Activated naive CD4-positive, alpha-beta T cell treated with anti-CD3 and anti-CD28 coated beads, Interleukin-2, amount 10 ng/mL, durations not matched to agents 7 days and 5 days (primary cell): ENCODE measurements at regions not wholly inside any gene's neighbourhood (a gene's known extent, or its start where the extent isn't known, plus 50 kb on each side); places are given as distances from the start of the nearest gene placed in this dataset.

Experiments used
- CTCF ChIA-PET: fragments of 350-600 bp; sonication (Branson Sonifier 250); formaldehyde crosslinking; loops from one replicate; lab custom pipeline; 2021; ENCODE audit warnings: antibody characterized with exemption; lab: Charles Lee
- DNase-seq: peaks from one replicate; pipeline ENCODE4 v3.0.0-alpha.2; 2020
- H3K27ac Mint-ChIP-seq: one replicate; pipeline ENCODE4 v1.8.0; 2021; ENCODE audit warnings: mild to moderate bottlenecking, moderate library complexity, mixed read lengths
- H3K27me3 Mint-ChIP-seq: one replicate; pipeline ENCODE4 v1.8.0; 2021; ENCODE audit warnings: mild to moderate bottlenecking, mixed read lengths
- H3K36me3 Mint-ChIP-seq: one replicate; pipeline ENCODE4 v1.8.0; 2021; ENCODE audit warnings: mixed read lengths
- H3K4me1 Mint-ChIP-seq: one replicate; pipeline ENCODE4 v1.8.0; 2021; ENCODE audit warnings: mixed read lengths
- H3K4me3 Mint-ChIP-seq: one replicate; pipeline ENCODE4 v1.8.0; 2021; ENCODE audit warnings: mild to moderate bottlenecking, moderate library complexity, mixed read lengths
- H3K9me3 Mint-ChIP-seq: one replicate; pipeline ENCODE4 v1.8.0; 2021; ENCODE audit warnings: mixed read lengths

DNA sequence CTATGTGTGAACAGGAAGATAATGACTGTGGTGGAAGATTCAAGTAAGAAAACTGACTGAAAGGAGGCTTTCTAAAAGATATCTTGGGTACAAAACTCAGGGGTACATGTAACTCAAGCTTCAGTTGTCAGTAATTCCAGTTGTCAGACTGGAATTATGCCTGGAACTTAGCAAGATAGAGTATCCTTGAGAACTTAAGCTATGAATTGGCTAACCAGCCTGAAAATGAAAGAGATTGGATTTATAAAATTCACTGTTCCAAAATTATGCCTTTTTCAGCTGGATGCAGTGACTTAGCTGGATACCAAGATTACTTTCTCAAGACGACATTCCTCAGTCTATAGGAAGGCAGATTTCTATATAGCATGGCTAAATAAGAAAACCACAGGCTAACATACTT is 221.9 kb upstream of the ZBTB20 start:
- no peaks in the 10 kb centered on the region for H3K36me3 Mint-ChIP-seq
- CTCF ChIA-PET, result no interaction called here
- no peaks in the 10 kb centered on the region for H3K4me1 Mint-ChIP-seq
- DNase-seq, result no peak
- H3K27me3 Mint-ChIP-seq, result no peaks in the 10 kb centered on the region
- H3K9me3 Mint-ChIP-seq, result peaks cover 4% of the 10 kb centered on the region
- H3K4me3 Mint-ChIP-seq, result no peak overlapping the region
- H3K27ac Mint-ChIP-seq, result no peak overlapping the region

DNA sequence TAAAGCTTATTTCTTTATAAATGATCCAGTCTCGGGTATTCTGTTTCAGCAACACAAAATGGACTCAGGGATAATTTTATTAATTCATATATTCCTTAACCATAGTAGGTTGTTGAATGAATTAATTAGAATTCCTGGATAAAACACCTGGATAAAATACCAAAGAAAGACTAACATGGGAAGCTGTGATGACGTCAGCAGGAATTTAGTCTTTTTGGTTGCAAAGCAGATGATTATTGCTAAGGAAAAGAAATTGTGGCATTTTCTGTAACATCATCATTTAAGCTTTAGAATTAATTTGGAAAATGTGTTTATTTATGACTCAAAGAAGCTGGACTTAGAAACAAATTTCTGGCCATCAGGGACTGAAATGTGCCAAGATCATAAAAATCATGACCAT is 228.3 kb upstream of the ZBTB20 start:
- no peak for DNase-seq
- Mint-ChIP-seq H3K36me3 (no peaks in the 10 kb centered on the region), H3K27ac (no peak overlapping the region), H3K9me3 (no peaks in the 10 kb centered on the region), H3K27me3 (no peaks in the 10 kb centered on the region), H3K4me1 (no peaks in the 10 kb centered on the region), H3K4me3 (no peak overlapping the region)
- CTCF ChIA-PET, result no interaction called here

DNA sequence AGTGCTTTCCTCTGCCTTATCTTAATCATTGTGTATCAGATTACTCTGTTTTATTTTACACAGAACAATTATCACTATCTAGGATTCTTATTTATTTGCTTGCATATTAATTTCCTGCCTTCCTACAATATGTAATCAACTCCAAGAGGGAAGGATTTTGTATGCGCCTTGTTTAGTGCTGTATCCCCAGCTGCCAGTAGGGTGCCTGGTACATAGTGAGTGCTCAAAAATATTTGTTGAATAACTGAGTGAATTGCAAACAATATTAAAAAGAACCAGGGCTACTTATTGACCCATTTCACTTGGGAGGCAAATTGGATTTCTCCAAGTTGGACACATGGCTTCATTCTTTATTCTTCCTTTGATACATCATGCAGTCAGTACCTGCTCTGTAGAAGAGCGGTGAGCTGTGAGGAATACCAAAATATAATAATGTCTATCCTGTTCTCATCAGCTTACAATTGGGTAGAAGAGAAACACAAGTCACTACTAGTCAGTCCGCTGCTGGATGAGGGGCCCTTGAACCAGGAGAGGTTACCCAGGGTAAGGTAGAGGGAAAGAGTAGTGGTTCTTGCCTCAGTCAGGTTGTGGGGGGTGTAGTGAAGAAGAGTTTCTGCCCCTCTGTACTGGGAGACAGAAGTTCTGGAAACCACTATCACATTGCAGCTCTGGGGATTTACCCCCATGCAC is 233.9 kb upstream of the ZBTB20 start:
- Mint-ChIP-seq H3K27me3 (no peaks in the 10 kb centered on the region), H3K36me3 (no peaks in the 10 kb centered on the region), H3K27ac (no peak overlapping the region), H3K9me3 (no peaks in the 10 kb centered on the region), H3K4me1 (no peaks in the 10 kb centered on the region), H3K4me3 (no peak overlapping the region)
- CTCF ChIA-PET, result no interaction called here
- no peak for DNase-seq

DNA sequence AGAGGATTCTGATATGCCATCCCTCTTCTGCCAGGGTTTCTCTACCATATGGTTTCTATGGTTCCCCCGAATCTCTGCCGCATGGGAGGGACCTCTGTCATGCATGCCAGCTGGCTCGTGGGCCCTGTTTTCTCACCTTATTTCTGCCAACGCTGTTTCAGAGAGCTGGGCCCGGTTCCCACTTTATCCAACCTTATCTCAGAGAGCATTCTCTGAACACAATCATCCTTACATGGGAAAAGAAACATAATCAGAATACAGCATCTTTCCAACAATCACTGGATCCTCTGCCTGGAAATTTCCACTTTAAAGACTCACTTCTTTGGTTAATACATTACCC is 234.5 kb upstream of the ZBTB20 start:
- CTCF ChIA-PET, result no interaction called here
- H3K4me1 Mint-ChIP-seq, result no peaks in the 10 kb centered on the region
- H3K27me3 Mint-ChIP-seq, result no peaks in the 10 kb centered on the region
- H3K27ac Mint-ChIP-seq, result no peak overlapping the region
- no peaks in the 10 kb centered on the region for H3K36me3 Mint-ChIP-seq
- no peak for DNase-seq
- no peak overlapping the region for H3K4me3 Mint-ChIP-seq
- no peaks in the 10 kb centered on the region for H3K9me3 Mint-ChIP-seq

DNA sequence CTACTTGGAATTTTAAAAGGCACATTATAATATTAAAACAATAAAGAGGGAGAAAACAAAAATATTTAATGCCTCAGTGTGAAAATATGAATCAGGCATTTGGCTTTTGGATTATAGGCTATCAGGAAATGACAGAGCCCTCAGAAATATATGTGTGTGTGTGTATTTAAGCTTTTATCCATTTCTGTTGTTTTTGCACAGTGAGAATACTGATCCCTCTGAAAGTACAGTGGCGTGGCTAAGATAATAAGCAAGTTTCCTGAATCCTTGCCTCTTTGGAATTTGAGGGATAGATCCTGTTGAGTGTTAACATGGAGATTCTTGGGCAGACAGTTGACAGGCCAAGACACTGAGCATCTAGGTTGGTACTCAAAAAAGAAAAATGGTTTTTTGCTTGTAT is 234.8 kb upstream of the ZBTB20 start:
- no peak overlapping the region for H3K27ac Mint-ChIP-seq
- CTCF ChIA-PET, result no interaction called here
- no peak for DNase-seq
- no peaks in the 10 kb centered on the region for H3K36me3 Mint-ChIP-seq
- no peaks in the 10 kb centered on the region for H3K4me1 Mint-ChIP-seq
- no peaks in the 10 kb centered on the region for H3K9me3 Mint-ChIP-seq
- no peak overlapping the region for H3K4me3 Mint-ChIP-seq
- H3K27me3 Mint-ChIP-seq, result no peaks in the 10 kb centered on the region

DNA sequence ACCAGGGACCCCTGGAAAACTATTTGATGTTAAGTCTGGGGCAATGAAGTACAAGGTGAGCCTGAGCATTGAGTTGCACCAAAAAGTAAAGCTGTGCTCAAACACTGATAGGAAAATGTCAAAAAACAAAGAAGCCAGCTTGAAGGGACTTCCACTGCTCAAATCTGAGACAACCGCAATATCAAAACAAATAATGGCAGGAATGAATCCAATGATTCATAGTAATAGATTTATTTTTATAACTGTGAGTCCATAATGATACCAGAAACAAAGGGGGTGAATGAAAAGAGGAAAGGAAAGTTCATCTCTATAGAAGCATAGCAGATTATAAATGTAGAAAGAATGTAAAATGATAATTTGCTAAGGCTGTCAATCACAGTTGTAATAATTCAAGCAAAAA is 237.3 kb upstream of the ZBTB20 start:
- Mint-ChIP-seq H3K27ac (no peak overlapping the region), H3K4me3 (no peak overlapping the region), H3K4me1 (no peaks in the 10 kb centered on the region), H3K9me3 (no peaks in the 10 kb centered on the region), H3K27me3 (peaks cover 3% of the 10 kb centered on the region), H3K36me3 (no peaks in the 10 kb centered on the region)
- CTCF ChIA-PET, result no interaction called here
- no peak for DNase-seq

DNA sequence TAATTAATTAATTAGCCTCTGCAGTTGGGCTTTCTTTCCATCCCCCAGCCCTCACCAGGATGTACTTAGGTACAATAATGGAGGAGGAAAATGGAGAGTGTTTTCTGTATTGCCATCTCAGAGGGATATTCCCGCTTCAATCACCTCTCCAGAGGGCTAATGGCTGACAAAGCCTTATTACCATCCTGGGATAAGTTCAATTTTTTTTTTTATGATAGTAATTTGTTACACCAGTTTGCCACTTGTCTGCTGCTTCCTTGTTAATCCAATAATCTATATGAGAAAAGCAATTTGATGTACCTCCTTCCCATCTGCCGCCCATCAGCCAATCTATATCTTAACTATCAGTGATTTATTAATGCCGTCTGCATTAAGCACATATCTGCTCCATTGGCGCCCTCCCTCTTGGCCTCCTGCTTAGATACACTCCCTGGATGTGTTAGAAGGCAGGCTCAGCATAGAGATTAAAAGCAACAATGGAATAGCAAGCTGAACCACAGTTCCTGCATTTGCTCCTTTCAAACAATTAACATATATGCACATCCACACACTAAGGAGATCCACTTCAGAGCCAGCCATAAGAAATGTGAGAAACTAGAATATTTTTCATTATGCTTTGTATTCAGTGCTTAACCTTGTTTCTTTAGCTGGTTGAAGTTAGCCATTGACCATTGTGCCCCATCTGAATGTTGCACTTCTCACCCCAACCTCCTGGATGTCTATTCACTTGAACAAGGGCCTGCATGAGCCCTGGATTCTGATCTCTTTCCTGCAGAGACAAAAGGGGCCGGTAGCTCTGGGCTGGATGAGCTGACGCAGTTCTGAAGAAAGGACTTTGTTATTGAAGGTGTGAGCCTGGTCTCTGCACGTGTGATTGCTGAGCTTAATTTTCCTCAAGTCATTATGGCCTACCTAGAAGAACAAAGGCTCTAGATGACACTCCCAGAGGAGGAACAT is 237.3 kb upstream of the GAP43 start:
- Mint-ChIP-seq H3K27me3 (peaks cover 3% of the 10 kb centered on the region), H3K36me3 (no peaks in the 10 kb centered on the region), H3K27ac (no peak overlapping the region), H3K9me3 (no peaks in the 10 kb centered on the region), H3K4me3 (no peak overlapping the region), H3K4me1 (no peaks in the 10 kb centered on the region)
- CTCF ChIA-PET, result no interaction called here
- no peak for DNase-seq

DNA sequence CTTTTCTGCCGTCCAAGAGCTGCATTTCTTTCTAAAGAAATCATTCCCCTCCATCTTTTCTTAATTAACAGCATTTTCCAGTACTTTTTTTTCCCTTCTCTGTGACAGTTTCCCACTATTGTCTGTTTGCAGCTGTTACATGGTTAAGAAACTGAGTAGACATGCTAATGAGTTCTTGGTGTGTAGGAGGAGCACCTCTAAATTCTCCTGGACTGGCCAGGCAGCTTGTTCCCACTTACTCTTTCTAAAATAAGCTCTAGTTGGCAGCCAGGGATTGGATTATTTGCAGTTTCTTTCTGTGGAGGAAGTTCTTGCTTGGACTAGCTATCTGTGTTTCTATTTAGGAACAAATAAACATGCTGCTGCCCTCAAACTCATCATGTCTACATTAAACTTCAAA is 235.1 kb upstream of the GAP43 start:
- H3K27me3 Mint-ChIP-seq, result peaks cover 3% of the 10 kb centered on the region
- CTCF ChIA-PET, result no interaction called here
- H3K27ac Mint-ChIP-seq, result no peak overlapping the region
- DNase-seq, result no peak
- H3K9me3 Mint-ChIP-seq, result no peaks in the 10 kb centered on the region
- H3K4me3 Mint-ChIP-seq, result no peak overlapping the region
- H3K36me3 Mint-ChIP-seq, result no peaks in the 10 kb centered on the region
- H3K4me1 Mint-ChIP-seq, result no peaks in the 10 kb centered on the region

DNA sequence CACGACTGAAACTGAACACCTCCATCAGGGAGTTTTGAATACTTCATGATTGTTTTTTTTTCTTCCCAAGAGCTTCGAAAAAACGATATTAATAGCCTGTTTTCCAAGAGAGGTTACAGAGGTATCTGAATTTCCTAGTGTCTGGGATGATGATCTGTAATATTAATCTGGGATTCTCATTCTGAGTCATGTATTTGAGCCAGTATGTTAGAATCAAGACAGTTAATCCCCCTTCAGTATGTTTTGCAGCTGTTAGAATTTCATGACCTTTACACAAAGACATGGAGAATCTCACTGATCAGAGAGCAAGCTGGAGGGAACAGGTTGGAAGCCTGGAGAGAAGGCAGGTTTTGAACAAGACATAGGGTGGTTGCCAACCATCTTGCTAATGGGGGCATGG is 234.5 kb upstream of the GAP43 start:
- CTCF ChIA-PET, result interaction anchor here (1.2 kb wide), 1 partner anchor 24 kb away, joined by 3 read pairs; no protein-coding TSS in a partner anchor
- no peak for DNase-seq
- no peaks in the 10 kb centered on the region for H3K4me1 Mint-ChIP-seq
- H3K27ac Mint-ChIP-seq, result no peak overlapping the region
- H3K9me3 Mint-ChIP-seq, result no peaks in the 10 kb centered on the region
- no peak overlapping the region for H3K4me3 Mint-ChIP-seq
- peaks cover 3% of the 10 kb centered on the region for H3K27me3 Mint-ChIP-seq
- no peaks in the 10 kb centered on the region for H3K36me3 Mint-ChIP-seq

DNA sequence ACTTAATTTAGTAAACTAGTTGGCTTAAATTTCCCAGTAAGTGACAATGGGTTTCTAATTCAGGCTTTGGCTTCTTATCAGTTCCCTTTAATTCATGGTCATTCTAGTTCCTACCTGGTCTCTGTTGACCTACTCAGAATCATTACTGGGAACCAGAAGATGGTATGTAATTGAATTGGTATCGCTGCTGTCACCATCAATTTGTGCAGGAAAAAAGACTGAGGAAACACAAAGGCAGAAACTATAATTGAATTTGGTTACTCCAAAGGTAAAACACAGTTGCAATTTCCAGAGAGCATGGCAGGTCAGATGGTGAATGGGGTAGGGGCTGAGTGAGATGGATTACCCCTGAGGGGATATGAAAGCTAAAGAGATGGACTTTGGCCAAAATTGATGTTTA is 226.5 kb upstream of the GAP43 start:
- Mint-ChIP-seq H3K27me3 (no peaks in the 10 kb centered on the region), H3K9me3 (no peaks in the 10 kb centered on the region), H3K4me1 (no peaks in the 10 kb centered on the region), H3K27ac (no peak overlapping the region), H3K4me3 (no peak overlapping the region), H3K36me3 (no peaks in the 10 kb centered on the region)
- no peak for DNase-seq
- CTCF ChIA-PET, result interaction anchor here (1.3 kb wide), 1 partner anchor 22 kb away, joined by 3 read pairs; no protein-coding TSS in a partner anchor

DNA sequence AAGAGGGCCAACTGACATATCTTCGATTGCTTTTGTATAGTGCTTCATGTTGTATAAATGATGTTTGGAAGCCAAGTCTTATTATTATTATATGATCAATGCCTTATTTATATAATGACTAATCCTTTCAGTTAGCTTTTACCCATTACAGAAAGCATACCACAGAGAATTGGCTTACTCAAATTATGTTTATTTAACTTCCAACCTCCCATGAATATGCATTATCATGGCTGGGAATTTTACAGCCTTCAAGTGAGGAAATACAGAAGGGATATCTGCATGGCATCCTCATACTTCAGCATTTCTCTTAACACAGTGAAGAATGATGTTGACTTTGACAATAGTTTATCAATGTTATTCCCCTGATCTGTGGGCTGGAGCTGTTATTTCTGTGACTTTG is 225.9 kb upstream of the GAP43 start:
- no peaks in the 10 kb centered on the region for H3K4me1 Mint-ChIP-seq
- H3K36me3 Mint-ChIP-seq, result no peaks in the 10 kb centered on the region
- no peak overlapping the region for H3K27ac Mint-ChIP-seq
- CTCF ChIA-PET, result interaction anchor here (1.3 kb wide), 1 partner anchor 22 kb away, joined by 3 read pairs; no protein-coding TSS in a partner anchor
- no peak overlapping the region for H3K4me3 Mint-ChIP-seq
- no peak for DNase-seq
- H3K9me3 Mint-ChIP-seq, result no peaks in the 10 kb centered on the region
- no peaks in the 10 kb centered on the region for H3K27me3 Mint-ChIP-seq

DNA sequence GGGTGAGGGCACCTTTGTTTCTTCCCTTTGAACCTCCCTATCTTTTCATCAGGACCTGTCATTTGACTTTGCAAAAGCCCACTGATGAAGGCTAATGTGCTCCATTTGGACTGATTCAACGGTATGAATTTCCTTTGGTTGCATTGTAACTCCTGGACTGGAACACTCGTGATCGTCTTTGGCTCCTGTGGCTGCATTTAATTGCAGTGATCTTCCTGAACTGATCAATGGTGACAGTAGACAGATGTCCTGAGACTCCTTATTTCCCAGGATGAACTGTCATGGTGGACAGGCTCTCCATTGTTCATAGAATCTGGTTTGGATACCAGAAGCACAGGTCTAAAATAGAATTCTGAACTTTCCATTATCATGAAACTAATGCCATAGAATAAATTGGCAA is 224.8 kb upstream of the GAP43 start:
- no peak overlapping the region for H3K4me3 Mint-ChIP-seq
- H3K4me1 Mint-ChIP-seq, result no peaks in the 10 kb centered on the region
- H3K27ac Mint-ChIP-seq, result no peak overlapping the region
- no peak for DNase-seq
- CTCF ChIA-PET, result no interaction called here
- H3K9me3 Mint-ChIP-seq, result no peaks in the 10 kb centered on the region
- H3K27me3 Mint-ChIP-seq, result no peaks in the 10 kb centered on the region
- H3K36me3 Mint-ChIP-seq, result no peaks in the 10 kb centered on the region

DNA sequence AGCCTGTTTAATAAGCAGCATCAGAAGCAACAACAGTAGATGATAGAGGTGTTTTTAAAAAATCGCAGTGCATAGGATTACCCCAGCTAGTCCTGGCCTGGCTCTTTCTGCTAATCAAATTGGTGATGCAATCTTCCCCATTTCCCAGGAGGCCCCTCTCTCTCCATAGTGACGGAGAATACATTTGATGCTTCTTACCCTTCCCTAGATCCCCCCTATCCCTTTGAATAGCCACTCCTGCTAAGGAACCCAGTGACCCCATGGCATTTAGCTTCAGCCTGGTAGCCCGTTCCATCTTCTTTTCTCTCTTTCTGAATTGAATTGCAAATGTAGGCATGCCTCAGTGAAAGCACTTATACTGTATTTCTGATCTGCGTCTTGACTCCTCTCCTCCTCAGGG is 223.6 kb upstream of the GAP43 start:
- Mint-ChIP-seq H3K9me3 (no peaks in the 10 kb centered on the region), H3K27ac (no peak overlapping the region), H3K36me3 (no peaks in the 10 kb centered on the region), H3K4me3 (no peak overlapping the region), H3K4me1 (no peaks in the 10 kb centered on the region), H3K27me3 (no peaks in the 10 kb centered on the region)
- CTCF ChIA-PET, result no interaction called here
- DNase-seq, result no peak

DNA sequence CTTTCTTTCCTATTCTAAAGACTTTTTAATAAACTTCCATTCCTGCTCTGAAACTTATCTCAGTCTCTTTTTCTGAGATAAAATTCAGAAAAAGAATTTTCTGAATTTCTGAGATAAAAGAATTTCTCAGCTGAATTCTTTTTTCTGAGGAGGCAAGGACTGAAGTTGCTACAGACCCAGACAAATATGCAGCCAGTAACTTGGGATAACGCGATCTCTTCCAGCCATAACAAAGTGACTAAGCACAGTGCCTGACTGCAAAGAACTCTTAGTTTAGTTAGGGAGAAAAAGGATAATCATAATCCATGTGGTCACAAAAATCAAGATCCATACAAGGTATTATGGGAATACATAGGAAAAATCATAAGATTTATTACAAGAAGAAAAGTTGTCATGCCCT is 222.0 kb upstream of the GAP43 start:
- Mint-ChIP-seq H3K27ac (no peak overlapping the region), H3K9me3 (no peaks in the 10 kb centered on the region)
- CTCF ChIA-PET, result no interaction called here

More for the DNA sequence above, 222.0 kb upstream of the GAP43 start:
- DNase-seq, result no peak
- H3K4me3 Mint-ChIP-seq, result no peak overlapping the region
- H3K27me3 Mint-ChIP-seq, result no peaks in the 10 kb centered on the region
- no peaks in the 10 kb centered on the region for H3K36me3 Mint-ChIP-seq
- no peaks in the 10 kb centered on the region for H3K4me1 Mint-ChIP-seq
